Osteoblast (primary cell): ENCODE measurements at regions not wholly inside any gene's neighbourhood (a gene's known extent, or its start where the extent isn't known, plus 50 kb on each side); places are given as distances from the start of the nearest gene placed in this dataset.

Source experiments
- DNase-seq: peaks from one replicate; pipeline ENCODE4 v3.0.0; 2011; ENCODE audit warnings: low spot score, mixed read lengths; ENCODE audit not compliant: insufficient read length; ENCODE audit errors: missing footprints
- H2AFZ ChIP-seq: 2 replicates; pipeline ENCODE4 v1.6.0; 2011; ENCODE audit warnings: mild to moderate bottlenecking, low read length
- H3K27ac ChIP-seq: 2 replicates; pipeline ENCODE4 v1.5.1; 2011; ENCODE audit warnings: mild to moderate bottlenecking, low read depth, low read length, moderate library complexity
- H3K27me3 ChIP-seq: 2 replicates; pipeline ENCODE4 v1.6.0; 2012; ENCODE audit warnings: mild to moderate bottlenecking, control low read depth, inconsistent platforms, low read length, moderate library complexity; ENCODE audit not compliant: insufficient read depth
- H3K36me3 ChIP-seq: 2 replicates; pipeline ENCODE4 v1.5.1; 2011; ENCODE audit warnings: mild to moderate bottlenecking, low read length, control low read depth, moderate library complexity; ENCODE audit not compliant: insufficient read depth
- H3K4me1 ChIP-seq: 2 replicates; pipeline ENCODE4 v1.5.1; 2011; ENCODE audit warnings: mild to moderate bottlenecking, low read length, control low read depth, moderate library complexity; ENCODE audit not compliant: insufficient read depth
- H3K4me2 ChIP-seq: 2 replicates; pipeline ENCODE4 v1.6.0; 2011; ENCODE audit warnings: mild to moderate bottlenecking, low read length; ENCODE audit not compliant: insufficient read depth
- H3K4me3 ChIP-seq: fragments of 200-600 bp; sonication (generic); 3 replicates; pipeline ENCODE4 v1.5.1; 2012; ENCODE audit warnings: mild to moderate bottlenecking, low read length, inconsistent platforms; ENCODE audit not compliant: insufficient read depth
- H3K79me2 ChIP-seq: 2 replicates; pipeline ENCODE4 v1.6.0; 2012; ENCODE audit warnings: mild to moderate bottlenecking, low read length, control low read depth, inconsistent platforms; ENCODE audit not compliant: insufficient read depth
- H3K9me3 ChIP-seq: 2 replicates; pipeline ENCODE4 v1.5.1; 2011; ENCODE audit warnings: low read depth, low read length, control low read depth
- H4K20me1 ChIP-seq: 2 replicates; pipeline ENCODE4 v1.6.0; 2012; ENCODE audit warnings: mild to moderate bottlenecking, low read length, control low read depth; ENCODE audit not compliant: insufficient read depth
- TF ChIP-seq, protein P1 (sequence below): IDR thresholded peaks from 2 replicates; pipeline ENCODE4 v1.5.1; 2011; ENCODE audit warnings: mild to moderate bottlenecking, low read depth, low read length, moderate library complexity; ENCODE audit errors: extremely low read depth

GRCh38 chr7:125857606-125858005 is 928.0 kb upstream of the POT1 start:
- TF ChIP-seq, protein P1, sequence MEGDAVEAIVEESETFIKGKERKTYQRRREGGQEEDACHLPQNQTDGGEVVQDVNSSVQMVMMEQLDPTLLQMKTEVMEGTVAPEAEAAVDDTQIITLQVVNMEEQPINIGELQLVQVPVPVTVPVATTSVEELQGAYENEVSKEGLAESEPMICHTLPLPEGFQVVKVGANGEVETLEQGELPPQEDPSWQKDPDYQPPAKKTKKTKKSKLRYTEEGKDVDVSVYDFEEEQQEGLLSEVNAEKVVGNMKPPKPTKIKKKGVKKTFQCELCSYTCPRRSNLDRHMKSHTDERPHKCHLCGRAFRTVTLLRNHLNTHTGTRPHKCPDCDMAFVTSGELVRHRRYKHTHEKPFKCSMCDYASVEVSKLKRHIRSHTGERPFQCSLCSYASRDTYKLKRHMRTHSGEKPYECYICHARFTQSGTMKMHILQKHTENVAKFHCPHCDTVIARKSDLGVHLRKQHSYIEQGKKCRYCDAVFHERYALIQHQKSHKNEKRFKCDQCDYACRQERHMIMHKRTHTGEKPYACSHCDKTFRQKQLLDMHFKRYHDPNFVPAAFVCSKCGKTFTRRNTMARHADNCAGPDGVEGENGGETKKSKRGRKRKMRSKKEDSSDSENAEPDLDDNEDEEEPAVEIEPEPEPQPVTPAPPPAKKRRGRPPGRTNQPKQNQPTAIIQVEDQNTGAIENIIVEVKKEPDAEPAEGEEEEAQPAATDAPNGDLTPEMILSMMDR = no peak
- no peaks in the 10 kb centered on the region for H3K4me1 ChIP-seq
- H3K36me3 ChIP-seq = no peaks in the 10 kb centered on the region
- no peak overlapping the region for H3K4me3 ChIP-seq
- H3K79me2 ChIP-seq = no peaks in the 10 kb centered on the region
- no peak overlapping the region for H3K27ac ChIP-seq
- no peaks in the 10 kb centered on the region for H4K20me1 ChIP-seq
- no peak overlapping the region for H3K4me2 ChIP-seq
- DNase-seq = no peak
- no peaks in the 10 kb centered on the region for H3K27me3 ChIP-seq
- no peaks in the 10 kb centered on the region for H3K9me3 ChIP-seq
- no peak overlapping the region for H2AFZ ChIP-seq

- Histone ChIP-seq H3K4me2 (no peak overlapping the region), H3K27me3 (no peaks in the 10 kb centered on the region), H3K36me3 (no peaks in the 10 kb centered on the region), H3K27ac (no peak overlapping the region), H3K79me2 (no peaks in the 10 kb centered on the region), H4K20me1 (no peaks in the 10 kb centered on the region), H2AFZ (no peak overlapping the region), H3K4me1 (no peaks in the 10 kb centered on the region), H3K4me3 (no peak overlapping the region), H3K9me3 (peaks cover 4% of the 10 kb centered on the region)
- TF ChIP-seq, protein P1 = no peak
- no peak for DNase-seq
Observed at GRCh38 chr7:125848157-125848556, 918.5 kb upstream of the POT1 start.

DNA sequence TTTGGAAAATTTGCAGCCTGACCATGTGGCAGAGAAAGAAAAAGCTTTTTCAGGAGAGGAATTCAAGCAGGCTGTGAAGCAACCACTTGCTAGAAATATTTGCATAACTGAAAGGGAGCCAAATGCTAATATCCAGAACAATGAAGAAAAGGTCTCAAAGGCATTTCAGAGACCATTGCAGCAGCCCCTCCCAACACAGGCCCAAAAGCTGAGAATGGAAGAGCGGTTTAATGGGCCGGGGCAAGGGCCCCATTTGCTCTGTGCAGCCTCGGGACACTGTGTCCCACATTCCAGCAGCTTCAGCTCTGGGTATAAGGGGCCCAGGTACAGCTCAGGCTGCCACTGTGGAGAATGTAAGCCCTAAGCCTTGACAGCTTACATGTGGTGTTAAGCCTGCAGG is 918.1 kb upstream of the POT1 start:
- Histone ChIP-seq H3K79me2 (no peaks in the 10 kb centered on the region), H3K36me3 (no peaks in the 10 kb centered on the region), H3K9me3 (peaks cover 4% of the 10 kb centered on the region), H3K27ac (no peak overlapping the region), H3K27me3 (no peaks in the 10 kb centered on the region), H3K4me1 (no peaks in the 10 kb centered on the region), H3K4me2 (no peak overlapping the region), H4K20me1 (no peaks in the 10 kb centered on the region), H2AFZ (no peak overlapping the region), H3K4me3 (no peak overlapping the region)
- DNase-seq = no peak
- TF ChIP-seq, protein P1 = no peak

DNA sequence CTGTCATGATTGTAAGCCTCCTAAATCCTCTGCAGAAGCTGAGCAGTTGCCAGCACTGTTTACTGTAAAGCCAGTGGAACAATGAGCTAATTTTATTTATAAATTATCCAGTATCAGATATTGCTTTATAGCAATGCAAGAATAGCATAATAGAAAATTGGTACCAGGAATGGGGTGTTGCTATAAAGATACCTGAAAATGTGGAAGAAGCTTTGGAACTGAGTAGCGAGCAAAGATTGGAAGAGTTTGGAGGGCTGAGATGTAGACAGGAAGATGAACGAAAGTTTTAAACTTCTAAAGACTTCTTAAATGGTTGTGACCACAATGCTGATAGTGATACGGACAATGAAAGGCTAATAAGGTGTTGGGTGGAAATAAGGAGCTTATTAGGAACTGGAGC is 917.4 kb upstream of the POT1 start:
- no peak for DNase-seq
- no peaks in the 10 kb centered on the region for H3K36me3 ChIP-seq
- no peaks in the 10 kb centered on the region for H4K20me1 ChIP-seq
- TF ChIP-seq, protein P1 = no peak
- no peak overlapping the region for H2AFZ ChIP-seq
- no peak overlapping the region for H3K27ac ChIP-seq
- H3K9me3 ChIP-seq = peaks cover 4% of the 10 kb centered on the region
- no peaks in the 10 kb centered on the region for H3K4me1 ChIP-seq
- no peaks in the 10 kb centered on the region for H3K79me2 ChIP-seq
- H3K4me2 ChIP-seq = no peak overlapping the region
- no peaks in the 10 kb centered on the region for H3K27me3 ChIP-seq
- H3K4me3 ChIP-seq = no peak overlapping the region
